VCaP (cell line): ENCODE measurements at regions not wholly inside any gene's neighbourhood (a gene's known extent, or its start where the extent isn't known, plus 50 kb on each side); places are given as distances from the start of the nearest gene placed in this dataset.

Experiments used
- H3K27ac ChIP-seq: fragments of 450-650 bp; 2 replicates; pipeline ENCODE4 v1.5.1; 2017
- CTCF ChIP-seq: fragments of 450-650 bp; conservative IDR thresholded peaks from 2 replicates; pipeline ENCODE4 v1.5.1; 2017; ENCODE audit warnings: mild to moderate bottlenecking, moderate library complexity

- no peak for TF ChIP-seq CTCF
- no peak overlapping the region for H3K27ac ChIP-seq
Measured at GRCh38 chr6:21665392-21666200, 72.0 kb downstream of the SOX4 start.

GRCh38 chr6:21666201-21666691 is 72.7 kb downstream of the SOX4 start:
- H3K27ac ChIP-seq, result no peak overlapping the region
- no peak for TF ChIP-seq CTCF

GRCh38 chr6:21666853-21667681 is 73.5 kb downstream of the SOX4 start:
- H3K27ac ChIP-seq, result no peak overlapping the region
- no peak for TF ChIP-seq CTCF

- no peak overlapping the region for H3K27ac ChIP-seq
- TF ChIP-seq CTCF, result no peak
Measured at GRCh38 chr6:21668795-21669194, 75.2 kb downstream of the SOX4 start.

- no peak overlapping the region for H3K27ac ChIP-seq
- no peak for TF ChIP-seq CTCF
Measured at GRCh38 chr6:21676769-21677168, 83.2 kb downstream of the SOX4 start.

- TF ChIP-seq CTCF, result no peak
- H3K27ac ChIP-seq, result no peak overlapping the region
Measured at GRCh38 chr6:21678990-21679389, 85.4 kb downstream of the SOX4 start.

- H3K27ac ChIP-seq, result no peak overlapping the region
- TF ChIP-seq CTCF, result no peak
Measured at GRCh38 chr6:21679761-21680265, 86.3 kb downstream of the SOX4 start.
